HEK293T (cell line): ENCODE measurements at regions not wholly inside any gene's neighbourhood (a gene's known extent, or its start where the extent isn't known, plus 50 kb on each side); places are given as distances from the start of the nearest gene placed in this dataset.
A peak's percentile ranks its signal among the peaks of the same experiment; 100 is the strongest.
"Not testable (repeated sequence)": the region's sequence is repeated elsewhere in the genome, so short reads cannot be mapped to it uniquely, and the experiment has no call there.

Experiments
- CTCF ChIA-PET: fragments of 350-600 bp; formaldehyde crosslinking; extraction: SDS; loops from one replicate; lab custom pipeline; 2021; ENCODE audit warnings: antibody characterized with exemption, inconsistent platforms; lab: Yijun Ruan, JAX
- POLR2A ChIA-PET: fragments of 350-600 bp; formaldehyde crosslinking; extraction: SDS; loops from one replicate; lab custom pipeline; 2020; ENCODE audit warnings: antibody characterized with exemption, inconsistent platforms; lab: Yijun Ruan, JAX
- DNase-seq: peaks from one replicate; pipeline ENCODE4 v3.0.0; 2012; ENCODE audit warnings: mixed read lengths; ENCODE audit errors: extremely low spot score
- ARNT ChIP-seq: fragments of 450-650 bp; IDR thresholded peaks from 2 replicates; pipeline ENCODE4 v1.6.1; 2017; ENCODE audit warnings: mild to moderate bottlenecking
- BHLHE40 ChIP-seq: fragments of 450-650 bp; IDR thresholded peaks from 2 replicates; pipeline ENCODE4 v1.6.1; 2016; ENCODE audit warnings: mild to moderate bottlenecking, moderate library complexity, borderline replicate concordance
- CTBP1 ChIP-seq: fragments of 450-650 bp; IDR thresholded peaks from 2 replicates; pipeline ENCODE4 v1.6.1; 2016; ENCODE audit warnings: borderline replicate concordance
- ELF4 ChIP-seq: fragments of 450-650 bp; IDR thresholded peaks from 2 replicates; pipeline ENCODE4 v1.6.1; 2017; ENCODE audit warnings: antibody characterized with exemption
- FOXA1 ChIP-seq: fragments of 450-650 bp; IDR thresholded peaks from 2 replicates; pipeline ENCODE4 v1.6.1; 2016; ENCODE audit warnings: mild to moderate bottlenecking
- FOXK2 ChIP-seq: fragments of 450-650 bp; IDR thresholded peaks from 2 replicates; pipeline ENCODE4 v1.6.1; 2016; ENCODE audit warnings: mild to moderate bottlenecking
- FOXM1 ChIP-seq: fragments of 450-650 bp; IDR thresholded peaks from 2 replicates; pipeline ENCODE4 v1.6.1; 2017; ENCODE audit warnings: mild to moderate bottlenecking, borderline replicate concordance
- HDGF ChIP-seq: fragments of 450-650 bp; IDR thresholded peaks from 2 replicates; pipeline ENCODE4 v1.6.1; 2017; ENCODE audit warnings: antibody characterized with exemption, borderline replicate concordance
- L3MBTL2 ChIP-seq: fragments of 450-650 bp; conservative IDR thresholded peaks from 2 replicates; pipeline ENCODE4 v1.6.1; 2016; ENCODE audit warnings: mild to moderate bottlenecking
- LEF1 ChIP-seq: fragments of 450-650 bp; IDR thresholded peaks from 2 replicates; pipeline ENCODE4 v1.6.1; 2017; ENCODE audit warnings: mild to moderate bottlenecking, borderline replicate concordance
- NFRKB ChIP-seq: fragments of 450-650 bp; IDR thresholded peaks from 2 replicates; pipeline ENCODE4 v1.6.1; 2016; ENCODE audit warnings: mild to moderate bottlenecking, moderate library complexity
- PKNOX1 ChIP-seq: fragments of 450-650 bp; IDR thresholded peaks from 2 replicates; pipeline ENCODE4 v1.6.1; 2016
- SP1 ChIP-seq: fragments of 450-650 bp; IDR thresholded peaks from 2 replicates; pipeline ENCODE4 v1.6.1; 2017
- SUZ12 ChIP-seq: fragments of 450-650 bp; IDR thresholded peaks from 2 replicates; pipeline ENCODE4 v1.6.1; 2016; ENCODE audit warnings: mild to moderate bottlenecking
- TARDBP ChIP-seq: fragments of 450-650 bp; IDR thresholded peaks from 2 replicates; pipeline ENCODE4 v1.6.1; 2016
- ZNF384 ChIP-seq: fragments of 450-650 bp; IDR thresholded peaks from 2 replicates; pipeline ENCODE4 v1.6.1; 2016

GRCh38 chr7:116401711-116402110, 97.8 kb upstream of the CAV2 start:
- ChIA-PET POLR2A (no interaction called here), CTCF (no interaction called here)
- DNase-seq, result no peak
- TF ChIP-seq FOXM1, result no peak
- no peak for TF ChIP-seq L3MBTL2
- no peak for TF ChIP-seq SUZ12
- no peak for TF ChIP-seq ARNT
- no peak for TF ChIP-seq HDGF
- no peak for TF ChIP-seq LEF1
- no peak for TF ChIP-seq CTBP1
- no peak for TF ChIP-seq FOXK2
- TF ChIP-seq NFRKB, result no peak
- no peak for TF ChIP-seq PKNOX1
- TF ChIP-seq BHLHE40, result no peak

GRCh38 chr7:116403265-116403664, 96.3 kb upstream of the CAV2 start:
- ChIA-PET POLR2A (interaction anchor here (0.8 kb wide), 1 partner anchor 8 kb away, joined by 5 read pairs; no protein-coding TSS in a partner anchor), CTCF (no interaction called here)
- DNase-seq, result no peak
- TF ChIP-seq LEF1 (no peak), PKNOX1 (peak; percentile 50; the same call in 1 of the 2 replicates)

- TF ChIP-seq NFRKB (no peak), SP1 (no peak), FOXK2 (no peak), PKNOX1 (no peak)
- ChIA-PET POLR2A (no interaction called here), CTCF (no interaction called here)
- DNase-seq, result no peak
Observed at GRCh38 chr7:116404389-116404788, 95.1 kb upstream of the CAV2 start.

GRCh38 chr7:116405810-116406209, 93.7 kb upstream of the CAV2 start:
- no peak for TF ChIP-seq SUZ12
- no peak for TF ChIP-seq TARDBP
- no peak for TF ChIP-seq BHLHE40
- no peak for TF ChIP-seq NFRKB
- TF ChIP-seq HDGF, result no peak
- TF ChIP-seq ARNT, result no peak
- TF ChIP-seq FOXA1, result no peak
- TF ChIP-seq ZNF384, result no peak
- TF ChIP-seq FOXM1, result no peak
- TF ChIP-seq PKNOX1, result no peak
- TF ChIP-seq SP1, result no peak
- TF ChIP-seq CTBP1, result no peak
- no peak for TF ChIP-seq L3MBTL2
- TF ChIP-seq ELF4, result no peak
- POLR2A ChIA-PET, result no interaction called here
- DNase-seq, result no peak
- CTCF ChIA-PET, result no interaction called here

- ChIA-PET POLR2A (no interaction called here), CTCF (no interaction called here)
- no peak for TF ChIP-seq FOXM1
- no peak for TF ChIP-seq TARDBP
- TF ChIP-seq FOXA1, result no peak
- TF ChIP-seq ARNT, result no peak
- no peak for TF ChIP-seq BHLHE40
- peak; percentile 14 for DNase-seq
Observed at GRCh38 chr7:116407165-116407564, 92.4 kb upstream of the CAV2 start.

- DNase-seq, result no peak
- CTCF ChIA-PET, result no interaction called here
- TF ChIP-seq ZNF384 (no peak), LEF1 (no peak), FOXK2 (no peak), ARNT (no peak), CTBP1 (no peak), ELF4 (no peak), SUZ12 (no peak), HDGF (no peak), BHLHE40 (no peak), PKNOX1 (no peak), FOXA1 (no peak), FOXM1 (no peak)
- POLR2A ChIA-PET, result no interaction called here
Observed at GRCh38 chr7:116408166-116408565, 91.4 kb upstream of the CAV2 start.

- CTCF ChIA-PET, result interaction anchor here (0.5 kb wide), 1 partner anchor 279 kb away, joined by 3 read pairs; no protein-coding TSS in a partner anchor
- POLR2A ChIA-PET, result interaction anchor here (0.6 to 0.7 kb wide), 3 partner anchors 9 to 117 kb away, joined by 3 read pairs; no protein-coding TSS in a partner anchor
- not testable (repeated sequence) for DNase-seq
Observed at GRCh38 chr7:116408831-116409453, 90.6 kb upstream of the CAV2 start.

- DNase-seq, CTCF ChIA-PET, POLR2A ChIA-PET: not testable (repeated sequence)
Observed at GRCh38 chr7:116410694-116411093, 88.8 kb upstream of the CAV2 start.
